Lung (tissue), 11 donors: ENCODE measurements at regions not wholly inside any gene's neighbourhood (a gene's known extent, or its start where the extent isn't known, plus 50 kb on each side); places are given as distances from the start of the nearest gene placed in this dataset.

Experiments used
- ATAC-seq: fragments of 200-7000 bp; cut with Tn5 transposase; one replicate; pipeline ENCODE4 v1.9.1; 2020; ENCODE audit warnings: moderate number of reproducible peaks; ENCODE audit not compliant: insufficient read depth, low FRiP score
- DNase-seq, 3 donors: peaks; one replicate each; pipeline ENCODE4 v3.0.0-alpha.2; 2013 to 2017
- H3K27ac ChIP-seq, 2 donors: one replicate each; pipeline ENCODE4 v1.5.1; 2013; ENCODE audit warnings: mild to moderate bottlenecking in 2 of 2, moderate library complexity in 2 of 2, control low read depth in 1 of 2, inconsistent platforms in 1 of 2, low read depth in 1 of 2, low read length in 1 of 2
- H3K27me3 ChIP-seq, 3 donors: one replicate each; pipeline ENCODE4 v1.5.1; 2013; ENCODE audit warnings: low read length in 2 of 3; ENCODE audit not compliant: control insufficient read depth in 3 of 3, insufficient read depth in 3 of 3
- H3K36me3 ChIP-seq, 4 donors: one replicate each; pipeline ENCODE4 v1.5.1; 2013; ENCODE audit warnings: low read length in 4 of 4, mild to moderate bottlenecking in 1 of 4, moderate library complexity in 1 of 4; ENCODE audit not compliant: control insufficient read depth in 4 of 4, insufficient read depth in 4 of 4
- H3K4me1 ChIP-seq, 5 donors: one replicate each; pipeline ENCODE4 v1.5.1; 2013; ENCODE audit warnings: low read length in 5 of 5, mild to moderate bottlenecking in 2 of 5, moderate library complexity in 1 of 5; ENCODE audit not compliant: control insufficient read depth in 5 of 5, insufficient read depth in 5 of 5
- H3K4me3 ChIP-seq: one replicate; pipeline ENCODE4 v1.5.1; 2013; ENCODE audit warnings: mild to moderate bottlenecking, control low read depth, moderate library complexity
- H3K9ac ChIP-seq, 2 donors: one replicate each; pipeline ENCODE4 v1.5.1; 2013; ENCODE audit warnings: low read length in 2 of 2, control low read depth in 1 of 2; ENCODE audit not compliant: insufficient read depth in 1 of 2
- H3K9me3 ChIP-seq, 4 donors: one replicate each; pipeline ENCODE4 v1.5.1; 2013; ENCODE audit warnings: low read length in 3 of 4, mild to moderate bottlenecking in 1 of 4, moderate library complexity in 1 of 4; ENCODE audit not compliant: control insufficient read depth in 4 of 4, insufficient read depth in 3 of 4
- WGBS, 2 donors: extraction: QIAGEN DNeasy Blood & Tissue Kit; methylation state at CpG; one replicate each; pipeline ENCODE4 v1.1.7; 2013; 5-methylcytosine and 5-hydroxymethylcytosine counted together
- TF ChIP-seq, protein P1 (sequence below): IDR thresholded peaks from 2 replicates; pipeline ENCODE4 v1.5.1; 2012; ENCODE audit warnings: mild to moderate bottlenecking; ENCODE audit errors: control extremely low read depth, extremely low read depth
- donor health status: control.
- donor health status: control.
- donor health status: Bipolar disorder and iron deficiency.
- donor health status: healthy.
- donor health status: DM: yes; HTN: yes; CAD: no.

DNA sequence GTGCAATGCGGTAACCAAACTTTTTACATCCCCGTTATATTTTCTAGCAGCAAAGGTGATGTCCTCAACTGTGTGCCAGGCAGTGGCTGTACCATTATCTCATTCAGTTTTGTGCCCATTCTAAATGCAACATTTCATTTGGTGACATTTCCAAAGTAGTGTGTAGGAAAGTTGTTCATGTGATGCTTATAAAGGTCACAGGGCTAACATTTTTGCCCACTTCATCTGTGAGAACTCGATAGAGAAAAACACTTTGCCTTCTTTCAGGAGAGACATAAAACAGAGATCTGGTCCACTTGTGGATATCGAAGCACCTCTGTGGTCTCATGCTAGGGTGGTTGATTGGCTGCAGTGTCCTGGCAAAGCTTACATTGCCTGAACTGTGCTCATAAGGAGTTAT is 414.2 kb upstream of the PDE3A start:
- H3K9me3 ChIP-seq = no peaks in the 10 kb centered on the region
- no peak overlapping the region for H3K9ac ChIP-seq
- H3K27me3 ChIP-seq = no peaks in the 10 kb centered on the region
- H3K27ac ChIP-seq = peak overlapping the region in 1 of 2 donors; percentile 90
- DNase-seq = no peak
- 80 to 90% methylated on average over 4 of the region's 4 CpGs for WGBS, 2 donors
- peaks cover 0 to 6% (median 0%) of the 10 kb centered on the region in 5 donors for H3K4me1 ChIP-seq
- TF ChIP-seq, protein P1, sequence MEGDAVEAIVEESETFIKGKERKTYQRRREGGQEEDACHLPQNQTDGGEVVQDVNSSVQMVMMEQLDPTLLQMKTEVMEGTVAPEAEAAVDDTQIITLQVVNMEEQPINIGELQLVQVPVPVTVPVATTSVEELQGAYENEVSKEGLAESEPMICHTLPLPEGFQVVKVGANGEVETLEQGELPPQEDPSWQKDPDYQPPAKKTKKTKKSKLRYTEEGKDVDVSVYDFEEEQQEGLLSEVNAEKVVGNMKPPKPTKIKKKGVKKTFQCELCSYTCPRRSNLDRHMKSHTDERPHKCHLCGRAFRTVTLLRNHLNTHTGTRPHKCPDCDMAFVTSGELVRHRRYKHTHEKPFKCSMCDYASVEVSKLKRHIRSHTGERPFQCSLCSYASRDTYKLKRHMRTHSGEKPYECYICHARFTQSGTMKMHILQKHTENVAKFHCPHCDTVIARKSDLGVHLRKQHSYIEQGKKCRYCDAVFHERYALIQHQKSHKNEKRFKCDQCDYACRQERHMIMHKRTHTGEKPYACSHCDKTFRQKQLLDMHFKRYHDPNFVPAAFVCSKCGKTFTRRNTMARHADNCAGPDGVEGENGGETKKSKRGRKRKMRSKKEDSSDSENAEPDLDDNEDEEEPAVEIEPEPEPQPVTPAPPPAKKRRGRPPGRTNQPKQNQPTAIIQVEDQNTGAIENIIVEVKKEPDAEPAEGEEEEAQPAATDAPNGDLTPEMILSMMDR = no peak
- no peak overlapping the region for H3K4me3 ChIP-seq
- H3K36me3 ChIP-seq = no peaks in the 10 kb centered on the region
- no peak for ATAC-seq

DNA sequence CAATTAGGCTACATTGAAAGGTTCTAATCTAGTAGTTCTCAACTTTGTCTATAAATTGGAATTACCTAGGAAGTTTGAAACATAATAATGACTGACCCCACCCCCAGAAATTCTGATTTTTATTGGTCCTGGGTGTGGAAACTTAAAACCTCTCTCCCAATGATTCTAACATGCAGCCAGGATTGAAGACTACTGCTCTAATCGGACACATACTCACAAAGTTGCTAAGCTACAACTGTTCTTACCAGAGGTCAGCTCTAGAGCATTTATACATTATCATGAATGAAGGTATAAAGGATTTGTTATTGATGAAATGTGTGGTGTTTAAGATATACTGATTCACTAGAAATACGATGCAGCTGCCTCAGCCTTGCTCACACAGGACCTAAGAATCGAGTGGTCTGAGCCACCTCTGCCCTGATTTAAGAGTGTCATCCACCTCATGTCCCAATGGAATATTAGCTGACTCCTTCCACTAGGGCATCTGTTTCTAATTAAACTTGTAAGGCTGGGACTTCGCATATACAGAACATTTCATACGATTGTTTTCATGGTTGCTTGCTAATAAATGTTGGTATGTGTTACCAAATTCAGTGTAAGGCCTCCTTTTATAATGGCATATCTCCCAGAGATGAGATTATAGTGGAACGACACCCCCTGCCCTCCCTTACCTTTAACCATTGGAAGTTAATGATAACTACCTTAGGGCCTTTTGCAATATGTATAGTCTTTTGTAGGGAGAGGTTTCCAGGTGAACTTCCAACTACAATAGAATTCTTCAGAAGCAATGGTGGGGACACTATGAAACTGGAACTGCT is 410.8 kb upstream of the PDE3A start:
- TF ChIP-seq, protein P1 = no peak
- no peaks in the 10 kb centered on the region for H3K9me3 ChIP-seq
- peak overlapping the region in 1 of 2 donors; percentile 12 for H3K27ac ChIP-seq
- H3K4me1 ChIP-seq = peaks cover 0 to 10% (median 0%) of the 10 kb centered on the region in 5 donors
- DNase-seq = no peak
- no peak overlapping the region for H3K9ac ChIP-seq
- H3K4me3 ChIP-seq = no peak overlapping the region
- 63 to 76% methylated on average over 6 of the region's 6 CpGs for WGBS, 2 donors
- no peaks in the 10 kb centered on the region for H3K27me3 ChIP-seq
- ATAC-seq = no peak
- no peaks in the 10 kb centered on the region for H3K36me3 ChIP-seq

DNA sequence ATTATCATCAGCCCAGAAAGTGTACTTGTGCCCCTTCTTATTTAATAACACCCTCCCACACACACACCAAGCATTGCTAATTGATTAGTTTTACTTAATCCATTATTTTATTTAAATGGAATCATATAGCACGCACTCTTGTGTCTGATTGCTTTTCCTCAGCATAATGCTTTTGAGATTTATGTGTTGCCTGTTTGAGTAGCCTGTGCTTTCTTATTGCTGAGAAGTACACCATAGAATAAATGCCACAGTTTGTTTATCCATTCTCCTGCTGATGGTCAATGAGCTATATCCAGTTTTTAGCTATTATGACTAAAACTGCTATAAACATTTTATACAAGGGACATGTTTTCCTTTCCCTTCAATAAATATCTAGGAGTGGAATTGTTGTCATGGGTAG is 409.9 kb upstream of the PDE3A start:
- no peak for DNase-seq
- Histone ChIP-seq H3K4me3 (no peak overlapping the region), H3K27me3 (no peaks in the 10 kb centered on the region), H3K27ac (no peak overlapping the region), H3K36me3 (no peaks in the 10 kb centered on the region), H3K9me3 (no peaks in the 10 kb centered on the region), H3K4me1 (peaks cover 0 to 10% (median 0%) of the 10 kb centered on the region in 5 donors), H3K9ac (no peak overlapping the region)
- no peak for ATAC-seq
- 90 to 93% methylated on average over 1 of the region's 1 CpG for WGBS, 2 donors
- TF ChIP-seq, protein P1 = no peak
